ENCODE measurements at regions not wholly inside any gene's neighbourhood (a gene's known extent, or its start where the extent isn't known, plus 50 kb on each side); places are given as distances from the start of the nearest gene placed in this dataset.
"Not testable (repeated sequence)": the region's sequence is repeated elsewhere in the genome, so short reads cannot be mapped to it uniquely, and the experiment has no call there.

DNA sequence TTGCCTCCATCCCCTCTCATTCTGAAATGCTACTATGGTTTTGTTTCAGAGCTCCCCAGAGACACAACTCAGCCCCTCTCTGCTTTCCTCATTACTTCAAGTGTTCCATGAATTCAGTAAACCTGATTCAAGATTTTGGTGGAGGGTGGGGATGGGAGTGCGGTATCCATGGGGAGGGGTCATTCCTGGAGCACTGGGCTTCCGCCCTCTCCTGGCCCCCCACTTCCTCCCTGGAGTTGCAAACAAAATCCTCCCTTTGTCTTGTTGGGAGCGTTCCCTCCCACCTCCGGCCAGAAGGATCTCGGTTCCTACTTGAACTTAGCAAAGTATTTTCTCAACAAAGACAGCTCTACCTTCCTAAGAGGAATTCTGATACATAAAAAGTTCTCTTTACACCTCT lies 71.8 kb upstream of the LTA4H start:
- H3K27ac ChIP-seq (ENCODE audit: low read depth in 1 of 2, low read length in 1 of 2) = peak overlapping the region in 1 of 2 donors; percentile 18
- TF ChIP-seq, protein P1, sequence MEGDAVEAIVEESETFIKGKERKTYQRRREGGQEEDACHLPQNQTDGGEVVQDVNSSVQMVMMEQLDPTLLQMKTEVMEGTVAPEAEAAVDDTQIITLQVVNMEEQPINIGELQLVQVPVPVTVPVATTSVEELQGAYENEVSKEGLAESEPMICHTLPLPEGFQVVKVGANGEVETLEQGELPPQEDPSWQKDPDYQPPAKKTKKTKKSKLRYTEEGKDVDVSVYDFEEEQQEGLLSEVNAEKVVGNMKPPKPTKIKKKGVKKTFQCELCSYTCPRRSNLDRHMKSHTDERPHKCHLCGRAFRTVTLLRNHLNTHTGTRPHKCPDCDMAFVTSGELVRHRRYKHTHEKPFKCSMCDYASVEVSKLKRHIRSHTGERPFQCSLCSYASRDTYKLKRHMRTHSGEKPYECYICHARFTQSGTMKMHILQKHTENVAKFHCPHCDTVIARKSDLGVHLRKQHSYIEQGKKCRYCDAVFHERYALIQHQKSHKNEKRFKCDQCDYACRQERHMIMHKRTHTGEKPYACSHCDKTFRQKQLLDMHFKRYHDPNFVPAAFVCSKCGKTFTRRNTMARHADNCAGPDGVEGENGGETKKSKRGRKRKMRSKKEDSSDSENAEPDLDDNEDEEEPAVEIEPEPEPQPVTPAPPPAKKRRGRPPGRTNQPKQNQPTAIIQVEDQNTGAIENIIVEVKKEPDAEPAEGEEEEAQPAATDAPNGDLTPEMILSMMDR (IDR thresholded peaks at IDR 0.05; ENCODE audit: control extremely low read depth, extremely low read depth) = no peak
- no peak overlapping the region for H3K9ac ChIP-seq (ENCODE audit: insufficient read depth in 1 of 2, low read length in 2 of 2)
- ATAC-seq (ENCODE audit: insufficient read depth, low FRiP score) (no peak), DNase-seq (no peak)
- H3K27me3 ChIP-seq (ENCODE audit: control insufficient read depth in 3 of 3, insufficient read depth in 3 of 3, low read length in 2 of 3) = no peaks in the 10 kb centered on the region
- 68 to 74% methylated on average over 5 of the region's 5 CpGs for WGBS, 2 donors
- H3K4me1 ChIP-seq (ENCODE audit: control insufficient read depth in 5 of 5, insufficient read depth in 5 of 5, low read length in 5 of 5) = peaks cover 0 to 5% (median 2%) of the 10 kb centered on the region in 5 donors
- peaks cover 0 to 4% (median 0%) of the 10 kb centered on the region in 4 donors for H3K9me3 ChIP-seq (ENCODE audit: control insufficient read depth in 4 of 4, insufficient read depth in 3 of 4, low read length in 3 of 4)
- no peaks in the 10 kb centered on the region for H3K36me3 ChIP-seq (ENCODE audit: control insufficient read depth in 4 of 4, insufficient read depth in 4 of 4, low read length in 4 of 4)
- no peak overlapping the region for H3K4me3 ChIP-seq

DNA sequence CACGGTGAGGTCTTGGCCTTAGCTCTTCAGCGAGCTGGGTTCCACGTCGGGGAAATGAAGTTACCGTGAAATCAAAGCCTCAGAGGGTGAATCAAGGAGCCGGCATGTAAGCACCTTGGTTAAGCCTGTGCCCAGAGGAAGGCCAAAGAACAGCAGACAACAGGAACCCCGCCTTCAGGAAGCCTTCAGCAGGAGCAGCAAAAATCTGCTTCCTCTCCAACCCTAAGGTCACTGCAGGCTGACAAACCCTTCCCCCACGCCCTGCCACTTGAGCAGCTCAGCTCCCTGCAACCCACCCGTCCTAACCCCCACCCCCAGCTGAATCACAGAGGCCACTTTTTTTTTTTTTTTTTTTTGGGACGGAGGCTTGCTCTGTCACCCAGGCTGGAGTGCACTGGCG lies 72.9 kb upstream of the LTA4H start:
- peaks cover 0 to 9% (median 5%) of the 10 kb centered on the region in 5 donors for H3K4me1 ChIP-seq (ENCODE audit: control insufficient read depth in 5 of 5, insufficient read depth in 5 of 5, low read length in 5 of 5)
- ATAC-seq (ENCODE audit: insufficient read depth, low FRiP score) = peak; percentile 62
- TF ChIP-seq, protein P1 (IDR thresholded peaks at IDR 0.05; ENCODE audit: control extremely low read depth, extremely low read depth) = no peak
- no peak overlapping the region for H3K9ac ChIP-seq (ENCODE audit: insufficient read depth in 1 of 2, low read length in 2 of 2)
- DNase-seq = peak in 2 of 3 donors; percentile 37 to 65
- peaks cover 0 to 4% (median 0%) of the 10 kb centered on the region in 4 donors for H3K9me3 ChIP-seq (ENCODE audit: control insufficient read depth in 4 of 4, insufficient read depth in 3 of 4, low read length in 3 of 4)
- 10 to 29% methylated on average over 9 to 11 of the region's 11 CpGs for WGBS, 2 donors
- H3K36me3 ChIP-seq (ENCODE audit: control insufficient read depth in 4 of 4, insufficient read depth in 4 of 4, low read length in 4 of 4) = no peaks in the 10 kb centered on the region
- H3K4me3 ChIP-seq = no peak overlapping the region
- H3K27me3 ChIP-seq (ENCODE audit: control insufficient read depth in 3 of 3, insufficient read depth in 3 of 3, low read length in 2 of 3) = no peaks in the 10 kb centered on the region
- H3K27ac ChIP-seq (ENCODE audit: low read depth in 1 of 2, low read length in 1 of 2) = peak overlapping the region; percentile 40 to 63

DNA sequence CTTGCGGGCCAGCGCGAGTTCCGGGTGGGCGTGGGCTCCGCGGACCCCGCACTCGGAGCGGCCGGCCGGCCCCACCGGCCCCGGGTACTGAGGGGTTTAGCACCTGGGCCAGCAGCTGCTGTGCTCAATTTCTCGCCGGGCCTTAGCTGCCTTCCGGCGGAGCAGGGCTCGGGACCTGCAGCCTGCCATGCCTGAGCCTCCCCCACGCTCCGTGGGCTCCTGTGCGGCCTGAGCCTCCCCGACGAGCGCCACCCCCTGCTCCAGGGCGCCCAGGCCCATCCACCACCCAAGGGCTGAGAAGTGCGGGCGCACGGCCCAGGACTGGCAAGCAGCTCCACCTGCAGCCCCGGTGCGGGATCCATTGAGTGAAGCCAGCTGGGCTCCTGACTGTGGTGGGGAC lies 73.6 kb upstream of the LTA4H start:
- not testable (repeated sequence) for H3K4me3 ChIP-seq; H3K27me3 ChIP-seq (ENCODE audit: control insufficient read depth in 3 of 3, insufficient read depth in 3 of 3, low read length in 2 of 3); ATAC-seq (ENCODE audit: insufficient read depth, low FRiP score); H3K9me3 ChIP-seq (ENCODE audit: control insufficient read depth in 4 of 4, insufficient read depth in 3 of 4, low read length in 3 of 4); H3K4me1 ChIP-seq (ENCODE audit: control insufficient read depth in 5 of 5, insufficient read depth in 5 of 5, low read length in 5 of 5); DNase-seq; H3K9ac ChIP-seq (ENCODE audit: insufficient read depth in 1 of 2, low read length in 2 of 2); H3K36me3 ChIP-seq (ENCODE audit: control insufficient read depth in 4 of 4, insufficient read depth in 4 of 4, low read length in 4 of 4)
- 91 to 94% methylated on average over 31 of the region's 31 CpGs for WGBS, 2 donors
- peak overlapping the region in 1 of 2 donors; percentile 61 for H3K27ac ChIP-seq (ENCODE audit: low read depth in 1 of 2, low read length in 1 of 2)

DNA sequence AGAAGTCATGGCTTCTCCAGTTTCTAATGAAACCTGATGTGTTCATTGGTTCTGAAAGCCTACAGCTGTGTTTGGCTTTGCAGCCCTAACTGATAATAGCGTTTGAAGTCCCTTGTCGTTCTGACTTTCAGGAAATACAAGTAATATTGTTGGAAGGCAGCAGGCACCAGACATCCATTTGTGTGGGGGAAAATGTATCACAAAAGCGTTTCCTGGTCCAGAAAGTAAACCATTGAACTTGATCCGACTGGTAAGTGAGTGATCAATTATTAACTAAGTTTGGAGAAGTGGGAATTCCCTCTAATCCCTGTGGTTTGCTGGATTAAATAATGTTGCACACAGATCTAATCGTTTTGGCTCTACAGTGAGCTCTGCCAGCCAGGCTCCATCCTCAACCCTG lies 77.3 kb upstream of the LTA4H start:
- no peak for ATAC-seq (ENCODE audit: insufficient read depth, low FRiP score)
- DNase-seq = no peak
- 34 to 63% methylated on average over 5 of the region's 5 CpGs for WGBS, 2 donors

More for the DNA sequence above, 77.3 kb upstream of the LTA4H start:
- Histone ChIP-seq H3K4me1 (ENCODE audit: control insufficient read depth in 5 of 5, insufficient read depth in 5 of 5, low read length in 5 of 5) (peaks cover 0 to 13% (median 7%) of the 10 kb centered on the region in 5 donors), H3K36me3 (ENCODE audit: control insufficient read depth in 4 of 4, insufficient read depth in 4 of 4, low read length in 4 of 4) (no peaks in the 10 kb centered on the region), H3K27me3 (ENCODE audit: control insufficient read depth in 3 of 3, insufficient read depth in 3 of 3, low read length in 2 of 3) (no peaks in the 10 kb centered on the region), H3K9ac (ENCODE audit: insufficient read depth in 1 of 2, low read length in 2 of 2) (no peak overlapping the region), H3K4me3 (no peak overlapping the region), H3K9me3 (ENCODE audit: control insufficient read depth in 4 of 4, insufficient read depth in 3 of 4, low read length in 3 of 4) (peaks cover 0 to 4% (median 0%) of the 10 kb centered on the region in 4 donors), H3K27ac (ENCODE audit: low read depth in 1 of 2, low read length in 1 of 2) (no peak overlapping the region)
- TF ChIP-seq, protein P1 (IDR thresholded peaks at IDR 0.05; ENCODE audit: control extremely low read depth, extremely low read depth) = no peak
